PC-9 (cell line): ENCODE measurements at regions not wholly inside any gene's neighbourhood (a gene's known extent, or its start where the extent isn't known, plus 50 kb on each side); places are given as distances from the start of the nearest gene placed in this dataset.

Experiments
- CTCF ChIP-seq: fragments of 200-600 bp; sonication (generic); conservative IDR thresholded peaks from 2 replicates; pipeline ENCODE4 v1.6.1; 2017; ENCODE audit warnings: mixed run types, antibody characterized with exemption, mild to moderate bottlenecking, moderate library complexity
- EZH2 ChIP-seq: fragments of 200-600 bp; sonication (generic); IDR thresholded peaks from 2 replicates; pipeline ENCODE4 v1.8.0; 2017; ENCODE audit warnings: antibody characterized with exemption, low read depth

GRCh38 chr3:22886439-22887068 is 316.6 kb upstream of the UBE2E2 start:
- no peak for TF ChIP-seq CTCF
- no peak for TF ChIP-seq EZH2
